ENCODE measurements at regions not wholly inside any gene's neighbourhood (a gene's known extent, or its start where the extent isn't known, plus 50 kb on each side); places are given as distances from the start of the nearest gene placed in this dataset.

DNA sequence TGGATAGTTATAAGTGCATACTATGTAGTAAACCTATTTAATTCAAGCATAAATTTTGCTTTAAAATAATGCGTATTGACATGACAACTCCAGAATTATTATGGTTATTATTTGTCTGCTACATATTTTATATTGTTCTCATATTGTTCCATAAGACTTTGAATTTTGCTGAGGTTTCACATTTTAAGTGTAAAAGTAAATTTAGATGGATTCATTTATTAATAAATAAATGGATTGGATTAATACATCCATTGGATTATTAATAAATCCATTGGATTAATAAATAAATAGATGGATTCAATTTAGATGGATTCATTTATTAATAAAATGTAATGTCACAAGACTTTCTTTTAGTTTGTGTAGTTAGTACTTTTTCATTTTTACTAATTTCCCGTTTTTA lies 1768.0 kb upstream of the PCDH10 start:
- no peak for TF ChIP-seq MCM5 (IDR thresholded peaks at IDR 0.05; ENCODE audit: low read depth)
- TF ChIP-seq, protein P1, sequence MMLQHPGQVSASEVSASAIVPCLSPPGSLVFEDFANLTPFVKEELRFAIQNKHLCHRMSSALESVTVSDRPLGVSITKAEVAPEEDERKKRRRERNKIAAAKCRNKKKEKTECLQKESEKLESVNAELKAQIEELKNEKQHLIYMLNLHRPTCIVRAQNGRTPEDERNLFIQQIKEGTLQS (IDR thresholded peaks at IDR 0.05): no peak
- TF ChIP-seq, protein P1 (CRISPR knock-in tag; conservative IDR thresholded peaks at IDR 0.05): no peak
- TF ChIP-seq RUNX1 (IDR thresholded peaks at IDR 0.05; ENCODE audit: low read depth): no peak
- no peak for TF ChIP-seq EZH2 (IDR thresholded peaks at IDR 0.05; ENCODE audit: borderline replicate concordance, low read depth, low read length)
- no peak for TF ChIP-seq TOE1 (IDR thresholded peaks at IDR 0.05; ENCODE audit: borderline replicate concordance)
- TF ChIP-seq TOE1 (CRISPR knock-in tag; IDR thresholded peaks at IDR 0.05; ENCODE audit: borderline replicate concordance, low read depth): no peak
- TF ChIP-seq KLF10 (CRISPR knock-in tag; IDR thresholded peaks at IDR 0.05): no peak
- no peak for TF ChIP-seq EGR1 (conservative IDR thresholded peaks at IDR 0.05)
- TF ChIP-seq, protein P2, sequence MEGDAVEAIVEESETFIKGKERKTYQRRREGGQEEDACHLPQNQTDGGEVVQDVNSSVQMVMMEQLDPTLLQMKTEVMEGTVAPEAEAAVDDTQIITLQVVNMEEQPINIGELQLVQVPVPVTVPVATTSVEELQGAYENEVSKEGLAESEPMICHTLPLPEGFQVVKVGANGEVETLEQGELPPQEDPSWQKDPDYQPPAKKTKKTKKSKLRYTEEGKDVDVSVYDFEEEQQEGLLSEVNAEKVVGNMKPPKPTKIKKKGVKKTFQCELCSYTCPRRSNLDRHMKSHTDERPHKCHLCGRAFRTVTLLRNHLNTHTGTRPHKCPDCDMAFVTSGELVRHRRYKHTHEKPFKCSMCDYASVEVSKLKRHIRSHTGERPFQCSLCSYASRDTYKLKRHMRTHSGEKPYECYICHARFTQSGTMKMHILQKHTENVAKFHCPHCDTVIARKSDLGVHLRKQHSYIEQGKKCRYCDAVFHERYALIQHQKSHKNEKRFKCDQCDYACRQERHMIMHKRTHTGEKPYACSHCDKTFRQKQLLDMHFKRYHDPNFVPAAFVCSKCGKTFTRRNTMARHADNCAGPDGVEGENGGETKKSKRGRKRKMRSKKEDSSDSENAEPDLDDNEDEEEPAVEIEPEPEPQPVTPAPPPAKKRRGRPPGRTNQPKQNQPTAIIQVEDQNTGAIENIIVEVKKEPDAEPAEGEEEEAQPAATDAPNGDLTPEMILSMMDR (IDR thresholded peaks at IDR 0.05 in 2 of 3, conservative IDR thresholded peaks at IDR 0.05 in 1 of 3; ENCODE audit: insufficient read depth in 2 of 3, low read depth in 1 of 3, low read length in 3 of 3): no peak
- TF ChIP-seq, protein P3, sequence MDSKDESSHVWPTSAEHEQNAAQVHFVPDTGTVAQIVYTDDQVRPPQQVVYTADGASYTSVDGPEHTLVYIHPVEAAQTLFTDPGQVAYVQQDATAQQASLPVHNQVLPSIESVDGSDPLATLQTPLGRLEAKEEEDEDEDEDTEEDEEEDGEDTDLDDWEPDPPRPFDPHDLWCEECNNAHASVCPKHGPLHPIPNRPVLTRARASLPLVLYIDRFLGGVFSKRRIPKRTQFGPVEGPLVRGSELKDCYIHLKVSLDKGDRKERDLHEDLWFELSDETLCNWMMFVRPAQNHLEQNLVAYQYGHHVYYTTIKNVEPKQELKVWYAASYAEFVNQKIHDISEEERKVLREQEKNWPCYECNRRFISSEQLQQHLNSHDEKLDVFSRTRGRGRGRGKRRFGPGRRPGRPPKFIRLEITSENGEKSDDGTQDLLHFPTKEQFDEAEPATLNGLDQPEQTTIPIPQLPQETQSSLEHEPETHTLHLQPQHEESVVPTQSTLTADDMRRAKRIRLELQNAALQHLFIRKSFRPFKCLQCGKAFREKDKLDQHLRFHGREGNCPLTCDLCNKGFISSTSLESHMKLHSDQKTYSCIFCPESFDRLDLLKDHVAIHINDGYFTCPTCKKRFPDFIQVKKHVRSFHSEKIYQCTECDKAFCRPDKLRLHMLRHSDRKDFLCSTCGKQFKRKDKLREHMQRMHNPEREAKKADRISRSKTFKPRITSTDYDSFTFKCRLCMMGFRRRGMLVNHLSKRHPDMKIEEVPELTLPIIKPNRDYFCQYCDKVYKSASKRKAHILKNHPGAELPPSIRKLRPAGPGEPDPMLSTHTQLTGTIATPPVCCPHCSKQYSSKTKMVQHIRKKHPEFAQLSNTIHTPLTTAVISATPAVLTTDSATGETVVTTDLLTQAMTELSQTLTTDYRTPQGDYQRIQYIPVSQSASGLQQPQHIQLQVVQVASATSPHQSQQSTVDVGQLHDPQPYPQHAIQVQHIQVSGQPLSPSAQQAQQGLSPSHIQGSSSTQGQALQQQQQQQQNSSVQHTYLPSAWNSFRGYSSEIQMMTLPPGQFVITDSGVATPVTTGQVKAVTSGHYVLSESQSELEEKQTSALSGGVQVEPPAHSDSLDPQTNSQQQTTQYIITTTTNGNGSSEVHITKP (IDR thresholded peaks at IDR 0.05; ENCODE audit: partially characterized antibody): no peak
- no peak for TF ChIP-seq RCOR1 (IDR thresholded peaks at IDR 0.05; ENCODE audit: borderline replicate concordance in 1 of 2, low read depth in 2 of 2, low read length in 2 of 2)
- TF ChIP-seq POLR2AphosphoS5 (IDR thresholded peaks at IDR 0.05; ENCODE audit: control insufficient read depth, insufficient read depth, low read depth, low read length): no peak
- no peak for TF ChIP-seq JUND (IDR thresholded peaks at IDR 0.05; ENCODE audit: borderline replicate concordance, low read depth, low read length)
- no peak for TF ChIP-seq JUND (tag; IDR thresholded peaks at IDR 0.05; ENCODE audit: borderline replicate concordance, low read depth, low read length)
- TF ChIP-seq NFRKB (IDR thresholded peaks at IDR 0.05; ENCODE audit: low read depth): no peak
- TF ChIP-seq POLR2A (conservative IDR thresholded peaks at IDR 0.05): no peak
